HepG2 (cell line): ENCODE measurements at regions not wholly inside any gene's neighbourhood (a gene's known extent, or its start where the extent isn't known, plus 50 kb on each side); places are given as distances from the start of the nearest gene placed in this dataset.

Experiments
- ARHGAP35 ChIP-seq: sonication (generic); formaldehyde crosslinking; IDR thresholded peaks from 2 replicates; pipeline ENCODE4 v1.9.0; 2022; ENCODE audit warnings: mild to moderate bottlenecking, inconsistent platforms, moderate library complexity, missing genetic modification reagents, borderline replicate concordance
- GABPA ChIP-seq, 2 experiments: IDR thresholded peaks; 2 replicates each; pipeline ENCODE4 v1.6.1; 2011 to 2016; ENCODE audit warnings: low read depth in 2 of 2, low read length in 1 of 2, missing biosample characterization in 1 of 2, missing genetic modification characterization in 1 of 2
- HDAC2 ChIP-seq: sonication (generic); formaldehyde crosslinking; IDR thresholded peaks from 2 replicates; pipeline ENCODE4 v1.4.0; 2020; ENCODE audit warnings: missing genetic modification reagents
- KDM4B ChIP-seq: sonication (generic); formaldehyde crosslinking; IDR thresholded peaks from 2 replicates; pipeline ENCODE4 v1.4.0; 2020; ENCODE audit warnings: missing genetic modification reagents
- POLR2AphosphoS5 ChIP-seq: IDR thresholded peaks from 2 replicates; pipeline ENCODE4 v1.6.1; 2012; ENCODE audit warnings: low read depth, low read length
- SIN3A ChIP-seq: IDR thresholded peaks from 2 replicates; pipeline ENCODE4 v1.6.1; 2011; ENCODE audit warnings: low read depth, mild to moderate bottlenecking, control low read depth, low read length, borderline replicate concordance
- YY1 ChIP-seq: IDR thresholded peaks from 2 replicates; pipeline ENCODE4 v1.6.1; 2011; ENCODE audit warnings: low read length, low read depth, moderate library complexity, mild to moderate bottlenecking; ENCODE audit not compliant: insufficient read depth, insufficient replicate concordance
- ZBTB34 ChIP-seq: sonication (generic); formaldehyde crosslinking; IDR thresholded peaks from 2 replicates; pipeline ENCODE4 v1.8.0; 2022; ENCODE audit warnings: mild to moderate bottlenecking, missing genetic modification reagents
- ZNF3 ChIP-seq: IDR thresholded peaks from 2 replicates; pipeline ENCODE4 v1.7.0; 2017; ENCODE audit warnings: inconsistent platforms

GRCh38 chr3:65277798-65278197 is 590.0 kb upstream of the ADAMTS9 start:
- TF ChIP-seq KDM4B (no peak), ZNF3 (CRISPR knock-in tag) (no peak), GABPA (IDR thresholded peaks at IDR 0.05; ENCODE audit: low read depth, low read length) (no peak), GABPA (CRISPR knock-in tag; IDR thresholded peaks at IDR 0.05; ENCODE audit: low read depth) (no peak), HDAC2 (CRISPR knock-in tag) (no peak), SIN3A (no peak), ZBTB34 (CRISPR knock-in tag) (no peak), YY1 (no peak), ARHGAP35 (CRISPR knock-in tag) (no peak), POLR2AphosphoS5 (no peak)
